Left lung (tissue), 4 donors: ENCODE measurements at regions not wholly inside any gene's neighbourhood (a gene's known extent, or its start where the extent isn't known, plus 50 kb on each side); places are given as distances from the start of the nearest gene placed in this dataset.

Source experiments
- ATAC-seq: fragments of 200-7000 bp; cut with Tn5 transposase; one replicate; pipeline ENCODE4 v1.9.1; 2020; ENCODE audit warnings: moderate library complexity
- DNase-seq, 4 donors: peaks; one replicate each; pipeline ENCODE4 v3.0.0-alpha.2; 2013 to 2020
- H3K27ac ChIP-seq, 2 donors: fragments of 200-600 bp; sonication (generic) in 1 of 2; one replicate each; pipeline versions ENCODE4 v1.5.0 to v1.8.0; 2020 to 2021
- H3K27me3 ChIP-seq, 2 donors: fragments of 200-600 bp; sonication (generic) in 1 of 2; one replicate each; pipeline versions ENCODE4 v1.5.0 to v1.8.0; 2020 to 2021
- H3K36me3 ChIP-seq, 2 donors: fragments of 200-600 bp; sonication (generic) in 1 of 2; one replicate each; pipeline versions ENCODE4 v1.5.0 to v1.8.0; 2020 to 2021
- H3K4me1 ChIP-seq, 2 donors: fragments of 200-600 bp; one replicate each; pipeline ENCODE4 v1.8.0; 2021
- H3K4me3 ChIP-seq, 2 donors: fragments of 200-600 bp; sonication (generic) in 1 of 2; one replicate each; pipeline versions ENCODE4 v1.5.0 to v1.8.0; 2020 to 2021; ENCODE audit warnings: mild to moderate bottlenecking in 1 of 2
- H3K9me3 ChIP-seq, 2 donors: fragments of 200-600 bp; sonication (generic) in 1 of 2; one replicate each; pipeline versions ENCODE4 v1.5.0 to v1.8.0; 2020 to 2021
- intact Hi-C, 2 donors: fragments of 100-400 bp; cut with DNase I; formaldehyde crosslinking; loops; one replicate each; pipeline versions ENCODE4 v1.11.2 to v1.14.2; 2022
- TF ChIP-seq, protein P1 (sequence below), 2 donors: fragments of 200-600 bp; sonication (generic) in 1 of 2; IDR thresholded peaks; one replicate each; pipeline versions ENCODE4 v1.5.0 to v1.8.0; 2021; ENCODE audit warnings: antibody characterized with exemption in 2 of 2
- donor health status: DM: no; HTN: yes; CAD: no.
- donor health status: DM: no; HTN: no; CAD: no.

DNA sequence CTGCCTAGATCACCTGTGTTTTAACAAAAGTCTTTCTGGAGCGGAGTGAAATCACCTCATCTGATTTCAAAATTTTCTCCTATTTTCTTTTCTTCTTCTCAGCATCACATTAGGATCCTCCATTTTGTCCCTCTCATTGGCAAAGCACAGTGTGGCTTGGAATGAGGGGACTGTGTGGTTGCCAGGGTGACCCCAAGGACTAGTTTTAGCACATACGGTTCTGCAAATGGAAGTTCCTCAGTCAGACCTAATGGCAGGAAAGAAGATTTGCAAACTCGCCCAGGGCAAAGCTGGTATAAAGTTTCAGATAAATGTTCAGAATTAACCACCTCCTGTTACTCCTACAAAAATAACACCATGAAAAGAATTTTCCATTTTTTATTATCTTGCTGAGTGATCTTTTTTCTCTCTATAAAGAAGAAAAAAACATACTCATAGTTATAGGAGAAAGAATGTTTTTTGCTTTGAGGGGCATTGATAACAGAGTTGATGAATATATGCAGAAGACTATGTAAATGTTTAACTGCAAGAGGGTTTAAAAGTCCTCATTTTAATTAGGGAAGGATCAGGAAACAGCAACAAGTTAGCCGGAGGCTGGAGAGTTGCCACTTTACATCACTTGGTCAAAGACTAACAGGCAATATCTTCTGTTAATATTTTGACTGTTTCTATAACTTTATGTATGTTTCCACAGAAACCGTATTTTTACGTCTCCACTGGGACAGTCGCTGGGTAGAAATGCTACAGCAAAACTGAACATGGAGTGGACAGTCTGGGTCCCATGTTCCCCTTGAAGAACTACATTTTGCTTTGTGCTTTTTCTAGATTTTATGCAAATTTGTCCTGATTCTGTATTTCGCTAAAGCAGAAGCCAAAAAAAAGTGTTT is 257.8 kb downstream of the NR2F1-AS1 start:
- Histone ChIP-seq H3K4me3 (no peak overlapping the region), H3K36me3 (no peaks in the 10 kb centered on the region), H3K4me1 (no peaks in the 10 kb centered on the region), H3K27ac (no peak overlapping the region), H3K27me3 (no peaks in the 10 kb centered on the region), H3K9me3 (no peaks in the 10 kb centered on the region)
- no peak for DNase-seq
- TF ChIP-seq, protein P1, sequence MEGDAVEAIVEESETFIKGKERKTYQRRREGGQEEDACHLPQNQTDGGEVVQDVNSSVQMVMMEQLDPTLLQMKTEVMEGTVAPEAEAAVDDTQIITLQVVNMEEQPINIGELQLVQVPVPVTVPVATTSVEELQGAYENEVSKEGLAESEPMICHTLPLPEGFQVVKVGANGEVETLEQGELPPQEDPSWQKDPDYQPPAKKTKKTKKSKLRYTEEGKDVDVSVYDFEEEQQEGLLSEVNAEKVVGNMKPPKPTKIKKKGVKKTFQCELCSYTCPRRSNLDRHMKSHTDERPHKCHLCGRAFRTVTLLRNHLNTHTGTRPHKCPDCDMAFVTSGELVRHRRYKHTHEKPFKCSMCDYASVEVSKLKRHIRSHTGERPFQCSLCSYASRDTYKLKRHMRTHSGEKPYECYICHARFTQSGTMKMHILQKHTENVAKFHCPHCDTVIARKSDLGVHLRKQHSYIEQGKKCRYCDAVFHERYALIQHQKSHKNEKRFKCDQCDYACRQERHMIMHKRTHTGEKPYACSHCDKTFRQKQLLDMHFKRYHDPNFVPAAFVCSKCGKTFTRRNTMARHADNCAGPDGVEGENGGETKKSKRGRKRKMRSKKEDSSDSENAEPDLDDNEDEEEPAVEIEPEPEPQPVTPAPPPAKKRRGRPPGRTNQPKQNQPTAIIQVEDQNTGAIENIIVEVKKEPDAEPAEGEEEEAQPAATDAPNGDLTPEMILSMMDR (IDR thresholded peaks at IDR 0.05), result no peak
- intact Hi-C loops, result no loop called here
- ATAC-seq, result no peak

DNA sequence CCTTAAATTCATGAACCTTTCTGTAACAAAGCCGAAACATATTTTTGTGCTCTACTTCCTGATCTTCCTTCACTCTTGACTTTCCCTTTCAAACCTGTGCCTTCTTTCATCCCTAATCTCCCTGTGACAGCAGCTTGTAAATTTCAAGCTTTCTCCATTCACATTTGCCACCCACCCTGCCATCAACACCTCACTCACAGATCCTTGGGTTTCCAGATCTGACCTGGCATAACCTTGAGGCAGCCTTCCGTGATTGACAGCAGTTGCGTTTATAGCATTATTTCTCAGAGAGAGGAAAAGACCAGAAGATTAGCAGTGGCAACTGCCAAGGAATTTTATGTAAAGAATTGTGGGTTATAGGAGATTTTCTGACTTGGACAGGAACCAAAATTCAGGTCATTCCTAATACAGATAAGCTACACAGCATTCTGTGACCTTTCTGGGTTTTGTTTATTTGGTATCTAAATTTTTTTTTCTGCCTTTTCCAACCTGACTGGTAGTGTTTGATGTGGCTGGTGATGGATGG is 260.0 kb downstream of the NR2F1-AS1 start:
- ATAC-seq (no peak), DNase-seq (no peak)
- intact Hi-C loops, result no loop called here
- Histone ChIP-seq H3K27ac (no peak overlapping the region), H3K4me1 (no peaks in the 10 kb centered on the region), H3K4me3 (no peak overlapping the region), H3K9me3 (no peaks in the 10 kb centered on the region), H3K36me3 (no peaks in the 10 kb centered on the region), H3K27me3 (no peaks in the 10 kb centered on the region)
- TF ChIP-seq, protein P1 (IDR thresholded peaks at IDR 0.05), result no peak

DNA sequence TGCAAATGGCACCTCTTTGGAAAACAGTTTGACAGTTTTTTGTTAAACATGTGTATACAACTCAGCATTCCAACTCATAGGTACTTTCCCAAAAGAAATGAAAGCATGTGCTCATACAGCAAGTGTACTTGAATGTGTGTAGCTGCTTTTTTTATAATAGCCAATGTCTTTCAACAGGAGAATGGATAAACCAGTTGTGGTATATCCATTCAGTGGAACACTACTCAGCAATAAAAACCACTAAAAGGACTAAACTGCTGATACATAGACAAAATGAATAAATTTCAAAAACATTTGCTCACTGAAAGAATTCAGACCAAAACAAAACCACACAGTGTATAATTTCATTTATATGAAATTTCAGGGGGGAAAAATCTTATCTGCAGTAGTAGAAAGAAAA is 267.3 kb downstream of the NR2F1-AS1 start:
- Histone ChIP-seq H3K27me3 (no peaks in the 10 kb centered on the region), H3K36me3 (no peaks in the 10 kb centered on the region), H3K4me3 (no peak overlapping the region), H3K9me3 (peaks cover 0 to 6% of the 10 kb centered on the region in 2 donors), H3K27ac (no peak overlapping the region), H3K4me1 (no peaks in the 10 kb centered on the region)
- intact Hi-C loops, result no loop called here
- TF ChIP-seq, protein P1 (IDR thresholded peaks at IDR 0.05), result no peak
- DNase-seq (no peak), ATAC-seq (no peak)

DNA sequence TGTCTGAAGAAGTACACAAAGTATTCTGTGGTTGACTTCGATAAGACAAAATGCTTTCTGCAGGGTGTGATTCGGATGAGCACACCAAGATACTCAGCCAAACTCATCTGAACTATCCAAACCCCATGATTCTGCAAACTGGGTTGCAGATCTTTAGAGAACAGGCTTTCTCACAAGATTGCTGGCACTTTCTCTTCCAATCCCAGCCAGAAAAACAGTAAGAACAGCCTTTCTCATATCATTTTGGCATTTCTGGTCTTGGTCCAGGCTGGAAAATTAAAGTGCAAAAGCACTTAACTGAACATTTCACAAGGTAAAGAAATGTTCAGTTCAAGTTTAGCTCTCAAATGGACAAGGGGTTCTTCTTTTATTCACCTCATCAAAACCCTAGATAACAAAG is 269.1 kb downstream of the NR2F1-AS1 start:
- peak in 2 of 4 donors; percentile 77 to 85 for DNase-seq
- intact Hi-C loops, result no loop called here
- TF ChIP-seq, protein P1 (IDR thresholded peaks at IDR 0.05), result no peak
- Histone ChIP-seq H3K4me3 (no peak overlapping the region), H3K36me3 (no peaks in the 10 kb centered on the region), H3K9me3 (peaks cover 0 to 6% of the 10 kb centered on the region in 2 donors), H3K4me1 (no peaks in the 10 kb centered on the region), H3K27ac (no peak overlapping the region), H3K27me3 (no peaks in the 10 kb centered on the region)
- peak; percentile 29 for ATAC-seq

DNA sequence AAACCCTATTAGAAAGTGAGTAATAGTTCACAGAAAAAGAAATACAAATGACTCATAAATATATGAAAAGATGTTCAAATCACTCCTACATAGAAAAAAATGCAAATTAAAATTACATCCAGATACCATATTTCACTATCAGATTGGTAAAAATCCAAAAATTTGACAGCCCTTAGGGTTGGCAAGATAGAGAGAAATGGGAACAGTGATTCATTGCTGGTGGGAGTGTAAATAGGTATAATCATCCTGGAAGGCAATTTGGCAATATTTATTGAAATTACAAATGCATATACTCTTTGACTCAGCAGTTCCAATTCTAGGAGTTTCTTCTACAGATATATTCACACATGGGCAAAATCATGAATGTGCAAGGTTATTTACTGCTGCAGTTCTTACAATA is 273.5 kb downstream of the NR2F1-AS1 start:
- Histone ChIP-seq H3K27me3 (no peaks in the 10 kb centered on the region), H3K9me3 (no peaks in the 10 kb centered on the region), H3K4me1 (no peaks in the 10 kb centered on the region), H3K27ac (no peak overlapping the region), H3K4me3 (no peak overlapping the region), H3K36me3 (no peaks in the 10 kb centered on the region)
- TF ChIP-seq, protein P1 (IDR thresholded peaks at IDR 0.05), result no peak
- ATAC-seq (no peak), DNase-seq (no peak)
- intact Hi-C loops, result no loop called here
